GM10266 (cell line): ENCODE measurements at regions not wholly inside any gene's neighbourhood (a gene's known extent, or its start where the extent isn't known, plus 50 kb on each side); places are given as distances from the start of the nearest gene placed in this dataset.
"Not testable (repeated sequence)": the region's sequence is repeated elsewhere in the genome, so short reads cannot be mapped to it uniquely, and the experiment has no call there.

Experiments
- DNase-seq: peaks from one replicate; pipeline ENCODE4 v3.0.0; 2012; ENCODE audit errors: extremely low spot score
- TF ChIP-seq, protein P1 (sequence below): IDR thresholded peaks from 2 replicates; pipeline ENCODE4 v1.5.1; 2012; ENCODE audit warnings: mild to moderate bottlenecking, low read depth; ENCODE audit not compliant: control insufficient read depth, insufficient read depth; ENCODE audit errors: missing control alignments

DNA sequence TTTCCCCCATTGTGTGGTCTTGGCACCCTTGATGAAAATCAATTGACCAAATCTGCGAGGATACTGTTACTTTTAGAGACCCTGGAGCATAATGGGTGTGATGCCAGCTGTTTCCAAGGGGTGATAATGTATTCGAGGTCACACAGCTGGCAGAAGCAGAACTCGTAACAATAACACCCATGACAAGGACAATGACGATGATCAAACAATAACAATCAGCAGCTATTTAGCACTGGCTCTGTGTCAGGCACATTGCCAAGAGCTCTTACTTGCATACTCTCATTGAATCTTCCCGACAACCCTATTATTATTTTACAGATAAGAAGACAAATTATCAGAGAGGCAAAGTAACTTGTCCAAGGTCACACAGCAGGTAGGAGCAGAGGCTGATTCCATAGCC is 223.7 kb upstream of the MSX2 start:
- TF ChIP-seq, protein P1, sequence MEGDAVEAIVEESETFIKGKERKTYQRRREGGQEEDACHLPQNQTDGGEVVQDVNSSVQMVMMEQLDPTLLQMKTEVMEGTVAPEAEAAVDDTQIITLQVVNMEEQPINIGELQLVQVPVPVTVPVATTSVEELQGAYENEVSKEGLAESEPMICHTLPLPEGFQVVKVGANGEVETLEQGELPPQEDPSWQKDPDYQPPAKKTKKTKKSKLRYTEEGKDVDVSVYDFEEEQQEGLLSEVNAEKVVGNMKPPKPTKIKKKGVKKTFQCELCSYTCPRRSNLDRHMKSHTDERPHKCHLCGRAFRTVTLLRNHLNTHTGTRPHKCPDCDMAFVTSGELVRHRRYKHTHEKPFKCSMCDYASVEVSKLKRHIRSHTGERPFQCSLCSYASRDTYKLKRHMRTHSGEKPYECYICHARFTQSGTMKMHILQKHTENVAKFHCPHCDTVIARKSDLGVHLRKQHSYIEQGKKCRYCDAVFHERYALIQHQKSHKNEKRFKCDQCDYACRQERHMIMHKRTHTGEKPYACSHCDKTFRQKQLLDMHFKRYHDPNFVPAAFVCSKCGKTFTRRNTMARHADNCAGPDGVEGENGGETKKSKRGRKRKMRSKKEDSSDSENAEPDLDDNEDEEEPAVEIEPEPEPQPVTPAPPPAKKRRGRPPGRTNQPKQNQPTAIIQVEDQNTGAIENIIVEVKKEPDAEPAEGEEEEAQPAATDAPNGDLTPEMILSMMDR = no peak
- DNase-seq = no peak

GRCh38 chr5:174501461-174502069 is 222.8 kb upstream of the MSX2 start:
- DNase-seq = no peak
- TF ChIP-seq, protein P1 = no peak

DNA sequence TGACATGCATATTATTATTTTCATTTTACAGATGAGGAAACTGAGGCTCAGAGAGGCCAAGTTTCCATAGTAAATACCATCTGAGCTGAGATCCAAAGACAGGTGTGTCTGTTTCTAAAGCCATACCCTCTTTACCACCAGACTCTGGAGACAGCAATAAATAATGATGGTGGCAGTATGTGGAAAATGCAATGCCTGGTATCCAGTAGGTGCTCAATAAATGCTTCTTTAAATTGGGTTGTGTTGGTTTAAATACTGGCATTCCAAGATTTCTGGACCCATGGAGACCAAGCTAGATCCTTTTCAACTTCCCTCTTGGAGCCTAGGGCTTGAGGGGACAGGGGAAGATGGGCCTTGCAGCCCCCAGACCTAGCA is 221.3 kb upstream of the MSX2 start:
- no peak for DNase-seq
- TF ChIP-seq, protein P1 = no peak

- TF ChIP-seq, protein P1 = no peak
- no peak for DNase-seq
Observed at GRCh38 chr5:174503461-174504265, 220.7 kb upstream of the MSX2 start.

GRCh38 chr5:174504266-174504726 is 220.1 kb upstream of the MSX2 start:
- TF ChIP-seq, protein P1 = no peak
- DNase-seq = no peak

- no peak for DNase-seq
- TF ChIP-seq, protein P1 = no peak
Observed at GRCh38 chr5:174505621-174506020, 218.8 kb upstream of the MSX2 start.

GRCh38 chr5:174510782-174511453 is 213.5 kb upstream of the MSX2 start:
- not testable (repeated sequence) for DNase-seq
